ENCODE measurements at regions not wholly inside any gene's neighbourhood (a gene's known extent, or its start where the extent isn't known, plus 50 kb on each side); places are given as distances from the start of the nearest gene placed in this dataset.
A peak's percentile ranks its signal among the peaks of the same experiment; 100 is the strongest.

- POLR2A ChIA-PET, result no interaction called here
- 17% methylated on average over 4 of the region's 4 CpGs for WGBS (ENCODE audit: low lambda C conversion rate)
- CTCF ChIA-PET, result interaction anchor here (1.0 kb wide), 1 partner anchor 64 kb away, joined by 3 read pairs; no protein-coding TSS in a partner anchor
Observed at GRCh38 chr6:48037946-48038345, 73.1 kb downstream of the PTCHD4 start.

More at GRCh38 chr6:48037946-48038345, 73.1 kb downstream of the PTCHD4 start:
- Histone ChIP-seq H3K4me2 (peak overlapping the region; percentile 10; the same call in 1 of the 2 replicates), H3K4me3 (ENCODE audit: low read depth in 2 of 2, low read length in 1 of 2) (no peak overlapping the region), H2AFZ (ENCODE audit: low read depth) (no peak overlapping the region), H3K27me3 (ENCODE audit: insufficient read depth) (no peaks in the 10 kb centered on the region), H3K4me1 (ENCODE audit: control insufficient read depth in 1 of 2, insufficient read depth in 2 of 2, low read depth in 1 of 2, low read length in 1 of 2) (peaks cover 0 to 7% of the 10 kb centered on the region in 2 experiments; a peak in 1 of 4 replicates), H3K9ac (no peak overlapping the region), H3K36me3 (replicated peaks in 1 of 2; ENCODE audit: control insufficient read depth in 1 of 2, insufficient read depth in 2 of 2, low read length in 1 of 2) (no peaks in the 10 kb centered on the region), H3K9me3 (no peaks in the 10 kb centered on the region), H3K9me2 (no peaks in the 10 kb centered on the region), H3K79me2 (ENCODE audit: insufficient read depth) (no peaks in the 10 kb centered on the region), H3F3A (replicated peaks; ENCODE audit: insufficient read depth) (no peaks in the 10 kb centered on the region), H4K20me1 (ENCODE audit: insufficient read depth) (no peaks in the 10 kb centered on the region), H3K27ac (ENCODE audit: low read depth in 2 of 2, low read length in 1 of 2) (no peak overlapping the region)
- no peak for DNase-seq
- TF ChIP-seq POLR2AphosphoS5 (IDR thresholded peaks at IDR 0.05; ENCODE audit: low read depth, low read length) (no peak), RCOR1 (IDR thresholded peaks at IDR 0.05; ENCODE audit: low read length) (no peak), ELF1 (IDR thresholded peaks at IDR 0.05) (no peak), TAF1 (IDR thresholded peaks at IDR 0.05; ENCODE audit: borderline replicate concordance, low read depth, low read length) (no peak), TCF12 (IDR thresholded peaks at IDR 0.05) (no peak), MXI1 (IDR thresholded peaks at IDR 0.05; ENCODE audit: low read depth, low read length) (no peak), SIN3A (IDR thresholded peaks at IDR 0.05; ENCODE audit: borderline replicate concordance, low read depth, low read length) (no peak), USF1 (IDR thresholded peaks at IDR 0.05; ENCODE audit: borderline replicate concordance, low read depth) (no peak), MAX (IDR thresholded peaks at IDR 0.05; ENCODE audit: low read depth) (no peak), CHD2 (IDR thresholded peaks at IDR 0.05; ENCODE audit: low read length, partially characterized antibody) (no peak), USF2 (IDR thresholded peaks at IDR 0.05; ENCODE audit: borderline replicate concordance, low read depth, low read length) (no peak), REST (IDR thresholded peaks at IDR 0.05; ENCODE audit: low read depth, low read length) (no peak), GATA2 (CRISPR knock-in tag; IDR thresholded peaks at IDR 0.05) (no peak), MEF2A (IDR thresholded peaks at IDR 0.05; ENCODE audit: borderline replicate concordance, low read depth) (no peak), TEAD4 (IDR thresholded peaks at IDR 0.05; ENCODE audit: borderline replicate concordance, insufficient read depth) (no peak), RAD21 (IDR thresholded peaks at IDR 0.05; ENCODE audit: low read length) (no peak), RXRA (IDR thresholded peaks at IDR 0.05; ENCODE audit: borderline replicate concordance, low read depth) (no peak), PBX3 (IDR thresholded peaks at IDR 0.05) (no peak), SMC3 (IDR thresholded peaks at IDR 0.05; ENCODE audit: low read depth, low read length) (no peak)

All from SK-N-SH (cell line).